Nephron progenitor cell (in vitro differentiated cells): ENCODE measurements at regions not wholly inside any gene's neighbourhood (a gene's known extent, or its start where the extent isn't known, plus 50 kb on each side); places are given as distances from the start of the nearest gene placed in this dataset.

Experiments used
- DNase-seq: peaks from one replicate; pipeline ENCODE4 v3.0.0; 2021
- H3K27ac Mint-ChIP-seq: 2 replicates; pipeline ENCODE4 v1.8.0; 2021; ENCODE audit warnings: mild to moderate bottlenecking, moderate library complexity, mixed read lengths
- H3K27me3 Mint-ChIP-seq: 2 replicates; pipeline ENCODE4 v1.8.0; 2021; ENCODE audit warnings: mild to moderate bottlenecking, low read depth, mixed read lengths; ENCODE audit not compliant: poor library complexity
- H3K36me3 Mint-ChIP-seq: 2 replicates; pipeline ENCODE4 v1.8.0; 2021; ENCODE audit warnings: low read depth, mixed read lengths
- H3K4me1 Mint-ChIP-seq: 2 replicates; pipeline ENCODE4 v1.8.0; 2021; ENCODE audit warnings: mixed read lengths
- H3K4me3 Mint-ChIP-seq: 2 replicates; pipeline ENCODE4 v1.8.0; 2021; ENCODE audit warnings: mild to moderate bottlenecking, moderate library complexity, mixed read lengths
- H3K9me3 Mint-ChIP-seq: 2 replicates; pipeline ENCODE4 v1.8.0; 2021; ENCODE audit warnings: mild to moderate bottlenecking, moderate library complexity, mixed read lengths
- TF ChIP-seq, protein P1 (sequence below): fragments of 200-600 bp; sonication (generic); IDR thresholded peaks from 2 replicates; pipeline ENCODE4 v1.5.0; 2021; ENCODE audit warnings: antibody characterized with exemption

DNA sequence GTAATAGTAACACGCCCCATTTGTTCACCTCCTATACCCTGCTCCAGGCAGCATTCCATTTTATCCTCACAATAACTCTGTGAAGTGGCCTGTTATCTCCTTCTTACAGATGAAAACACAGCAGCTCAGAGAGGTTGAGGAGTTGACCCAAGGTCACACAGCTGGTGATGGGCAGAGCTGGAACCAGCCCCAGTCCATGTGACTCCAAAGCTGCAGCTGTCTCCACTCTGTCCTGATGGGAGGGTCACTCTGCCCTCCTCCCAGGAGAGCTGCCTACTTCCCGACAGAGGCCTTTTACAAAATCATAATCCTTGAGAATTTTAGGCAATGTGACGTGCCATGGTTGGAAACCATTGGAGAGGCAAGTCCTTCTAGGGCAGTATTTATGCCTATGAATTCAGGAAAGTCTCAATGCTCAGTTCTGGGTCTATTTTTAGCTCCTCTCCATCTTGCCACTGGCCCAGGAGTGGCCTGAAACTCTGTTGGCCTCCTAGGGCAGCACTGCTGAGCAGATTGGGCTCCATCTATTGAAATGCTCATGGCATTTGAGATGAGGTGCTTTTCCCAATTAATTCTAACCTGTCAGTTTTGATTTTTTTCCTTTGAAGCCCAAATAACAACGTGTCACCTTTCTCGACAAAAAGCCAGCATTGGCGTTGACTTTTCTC is 50.1 kb upstream of the KCNK12 start:
- peaks cover under 1% of the 10 kb centered on the region for H3K9me3 Mint-ChIP-seq
- H3K4me1 Mint-ChIP-seq, result peaks cover 47% of the 10 kb centered on the region
- H3K4me3 Mint-ChIP-seq, result no peak overlapping the region
- H3K27ac Mint-ChIP-seq, result no peak overlapping the region
- peaks cover 4% of the 10 kb centered on the region for H3K36me3 Mint-ChIP-seq
- TF ChIP-seq, protein P1, sequence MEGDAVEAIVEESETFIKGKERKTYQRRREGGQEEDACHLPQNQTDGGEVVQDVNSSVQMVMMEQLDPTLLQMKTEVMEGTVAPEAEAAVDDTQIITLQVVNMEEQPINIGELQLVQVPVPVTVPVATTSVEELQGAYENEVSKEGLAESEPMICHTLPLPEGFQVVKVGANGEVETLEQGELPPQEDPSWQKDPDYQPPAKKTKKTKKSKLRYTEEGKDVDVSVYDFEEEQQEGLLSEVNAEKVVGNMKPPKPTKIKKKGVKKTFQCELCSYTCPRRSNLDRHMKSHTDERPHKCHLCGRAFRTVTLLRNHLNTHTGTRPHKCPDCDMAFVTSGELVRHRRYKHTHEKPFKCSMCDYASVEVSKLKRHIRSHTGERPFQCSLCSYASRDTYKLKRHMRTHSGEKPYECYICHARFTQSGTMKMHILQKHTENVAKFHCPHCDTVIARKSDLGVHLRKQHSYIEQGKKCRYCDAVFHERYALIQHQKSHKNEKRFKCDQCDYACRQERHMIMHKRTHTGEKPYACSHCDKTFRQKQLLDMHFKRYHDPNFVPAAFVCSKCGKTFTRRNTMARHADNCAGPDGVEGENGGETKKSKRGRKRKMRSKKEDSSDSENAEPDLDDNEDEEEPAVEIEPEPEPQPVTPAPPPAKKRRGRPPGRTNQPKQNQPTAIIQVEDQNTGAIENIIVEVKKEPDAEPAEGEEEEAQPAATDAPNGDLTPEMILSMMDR, result no peak
- peaks cover 21% of the 10 kb centered on the region for H3K27me3 Mint-ChIP-seq
- DNase-seq, result no peak
